ENCODE measurements at regions not wholly inside any gene's neighbourhood (a gene's known extent, or its start where the extent isn't known, plus 50 kb on each side); places are given as distances from the start of the nearest gene placed in this dataset.

GRCh38 chrX:39450234-39450977, 647.4 kb downstream of the BCOR start:
- H3K36me3 ChIP-seq (ENCODE audit: control insufficient read depth, insufficient read depth, low read length, severe bottlenecking) = no peaks in the 10 kb centered on the region
- DNase-seq (ENCODE audit: low read depth) = no peak
- peaks cover 74% of the 10 kb centered on the region for H3K27me3 ChIP-seq (replicated peaks; ENCODE audit: control insufficient read depth, insufficient read depth, low read length)
- no peak overlapping the region for H3K9ac ChIP-seq (ENCODE audit: low read length)
- peaks cover 20% of the 10 kb centered on the region for H3K9me3 ChIP-seq (ENCODE audit: control insufficient read depth, low read length)
- no peaks in the 10 kb centered on the region for H3K4me1 ChIP-seq (ENCODE audit: control insufficient read depth, insufficient read depth, low read length)
- H3K4me3 ChIP-seq (ENCODE audit: low read length) = no peak overlapping the region

GRCh38 chrX:39451046-39451445, 646.7 kb downstream of the BCOR start:
- H3K9me3 ChIP-seq (ENCODE audit: control insufficient read depth, low read length) = peaks cover 23% of the 10 kb centered on the region
- no peak overlapping the region for H3K4me3 ChIP-seq (ENCODE audit: low read length)
- no peak for DNase-seq (ENCODE audit: low read depth)
- H3K4me1 ChIP-seq (ENCODE audit: control insufficient read depth, insufficient read depth, low read length) = no peaks in the 10 kb centered on the region
- no peak overlapping the region for H3K9ac ChIP-seq (ENCODE audit: low read length)
- H3K36me3 ChIP-seq (ENCODE audit: control insufficient read depth, insufficient read depth, low read length, severe bottlenecking) = no peaks in the 10 kb centered on the region
- H3K27me3 ChIP-seq (replicated peaks; ENCODE audit: control insufficient read depth, insufficient read depth, low read length) = peaks cover 70% of the 10 kb centered on the region

- no peak overlapping the region for H3K9ac ChIP-seq (ENCODE audit: low read length)
- DNase-seq (ENCODE audit: low read depth) = no peak
- no peaks in the 10 kb centered on the region for H3K36me3 ChIP-seq (ENCODE audit: control insufficient read depth, insufficient read depth, low read length, severe bottlenecking)
- H3K4me1 ChIP-seq (ENCODE audit: control insufficient read depth, insufficient read depth, low read length) = no peaks in the 10 kb centered on the region
- H3K4me3 ChIP-seq (ENCODE audit: low read length) = no peak overlapping the region
- peaks cover 64% of the 10 kb centered on the region for H3K27me3 ChIP-seq (replicated peaks; ENCODE audit: control insufficient read depth, insufficient read depth, low read length)
- peaks cover 37% of the 10 kb centered on the region for H3K9me3 ChIP-seq (ENCODE audit: control insufficient read depth, low read length)
Observed at GRCh38 chrX:39452401-39452800, 645.4 kb downstream of the BCOR start.

- no peak for DNase-seq (ENCODE audit: low read depth)
- Histone ChIP-seq H3K4me1 (ENCODE audit: control insufficient read depth, insufficient read depth, low read length) (no peaks in the 10 kb centered on the region), H3K4me3 (ENCODE audit: low read length) (no peak overlapping the region), H3K27me3 (replicated peaks; ENCODE audit: control insufficient read depth, insufficient read depth, low read length) (peaks cover 68% of the 10 kb centered on the region), H3K9me3 (ENCODE audit: control insufficient read depth, low read length) (peaks cover 38% of the 10 kb centered on the region), H3K9ac (ENCODE audit: low read length) (no peak overlapping the region), H3K36me3 (ENCODE audit: control insufficient read depth, insufficient read depth, low read length, severe bottlenecking) (no peaks in the 10 kb centered on the region)
Observed at GRCh38 chrX:39453889-39454621, 643.7 kb downstream of the BCOR start.

GRCh38 chrX:39456894-39457604, 640.7 kb downstream of the BCOR start:
- Histone ChIP-seq H3K4me1 (ENCODE audit: control insufficient read depth, insufficient read depth, low read length) (no peaks in the 10 kb centered on the region), H3K36me3 (ENCODE audit: control insufficient read depth, insufficient read depth, low read length, severe bottlenecking) (no peaks in the 10 kb centered on the region), H3K4me3 (ENCODE audit: low read length) (no peak overlapping the region), H3K27me3 (replicated peaks; ENCODE audit: control insufficient read depth, insufficient read depth, low read length) (peaks cover 73% of the 10 kb centered on the region), H3K9me3 (ENCODE audit: control insufficient read depth, low read length) (peaks cover 42% of the 10 kb centered on the region), H3K9ac (ENCODE audit: low read length) (no peak overlapping the region)
- DNase-seq (ENCODE audit: low read depth) = peak; percentile 2

- Histone ChIP-seq H3K9me3 (ENCODE audit: control insufficient read depth, low read length) (peaks cover 41% of the 10 kb centered on the region), H3K9ac (ENCODE audit: low read length) (no peak overlapping the region), H3K36me3 (ENCODE audit: control insufficient read depth, insufficient read depth, low read length, severe bottlenecking) (no peaks in the 10 kb centered on the region), H3K4me1 (ENCODE audit: control insufficient read depth, insufficient read depth, low read length) (no peaks in the 10 kb centered on the region), H3K27me3 (replicated peaks; ENCODE audit: control insufficient read depth, insufficient read depth, low read length) (peaks cover 76% of the 10 kb centered on the region), H3K4me3 (ENCODE audit: low read length) (no peak overlapping the region)
- no peak for DNase-seq (ENCODE audit: low read depth)
Observed at GRCh38 chrX:39458779-39459178, 639.0 kb downstream of the BCOR start.

GRCh38 chrX:39459204-39459603, 638.6 kb downstream of the BCOR start:
- no peak overlapping the region for H3K4me3 ChIP-seq (ENCODE audit: low read length)
- H3K4me1 ChIP-seq (ENCODE audit: control insufficient read depth, insufficient read depth, low read length) = no peaks in the 10 kb centered on the region
- DNase-seq (ENCODE audit: low read depth) = no peak
- H3K9ac ChIP-seq (ENCODE audit: low read length) = no peak overlapping the region
- H3K27me3 ChIP-seq (replicated peaks; ENCODE audit: control insufficient read depth, insufficient read depth, low read length) = peaks cover 77% of the 10 kb centered on the region
- H3K9me3 ChIP-seq (ENCODE audit: control insufficient read depth, low read length) = peaks cover 41% of the 10 kb centered on the region
- H3K36me3 ChIP-seq (ENCODE audit: control insufficient read depth, insufficient read depth, low read length, severe bottlenecking) = no peaks in the 10 kb centered on the region

- DNase-seq (ENCODE audit: low read depth) = no peak
- Histone ChIP-seq H3K36me3 (ENCODE audit: control insufficient read depth, insufficient read depth, low read length, severe bottlenecking) (no peaks in the 10 kb centered on the region), H3K27me3 (replicated peaks; ENCODE audit: control insufficient read depth, insufficient read depth, low read length) (peaks cover 77% of the 10 kb centered on the region), H3K4me3 (ENCODE audit: low read length) (no peak overlapping the region), H3K9ac (ENCODE audit: low read length) (no peak overlapping the region), H3K9me3 (ENCODE audit: control insufficient read depth, low read length) (peaks cover 41% of the 10 kb centered on the region), H3K4me1 (ENCODE audit: control insufficient read depth, insufficient read depth, low read length) (no peaks in the 10 kb centered on the region)
Observed at GRCh38 chrX:39459952-39460351, 637.8 kb downstream of the BCOR start.

- Histone ChIP-seq H3K9ac (ENCODE audit: low read length) (no peak overlapping the region), H3K27me3 (replicated peaks; ENCODE audit: control insufficient read depth, insufficient read depth, low read length) (peaks cover 80% of the 10 kb centered on the region), H3K36me3 (ENCODE audit: control insufficient read depth, insufficient read depth, low read length, severe bottlenecking) (no peaks in the 10 kb centered on the region), H3K9me3 (ENCODE audit: control insufficient read depth, low read length) (peaks cover 39% of the 10 kb centered on the region), H3K4me1 (ENCODE audit: control insufficient read depth, insufficient read depth, low read length) (no peaks in the 10 kb centered on the region), H3K4me3 (ENCODE audit: low read length) (no peak overlapping the region)
- DNase-seq (ENCODE audit: low read depth) = no peak
Observed at GRCh38 chrX:39460499-39460898, 637.3 kb downstream of the BCOR start.

- H3K36me3 ChIP-seq (ENCODE audit: control insufficient read depth, insufficient read depth, low read length, severe bottlenecking) = no peaks in the 10 kb centered on the region
- H3K9ac ChIP-seq (ENCODE audit: low read length) = no peak overlapping the region
- H3K27me3 ChIP-seq (replicated peaks; ENCODE audit: control insufficient read depth, insufficient read depth, low read length) = peaks cover 76% of the 10 kb centered on the region
- no peak overlapping the region for H3K4me3 ChIP-seq (ENCODE audit: low read length)
- peaks cover 19% of the 10 kb centered on the region for H3K9me3 ChIP-seq (ENCODE audit: control insufficient read depth, low read length)
- no peak for DNase-seq (ENCODE audit: low read depth)
- H3K4me1 ChIP-seq (ENCODE audit: control insufficient read depth, insufficient read depth, low read length) = no peaks in the 10 kb centered on the region
Observed at GRCh38 chrX:39462835-39463234, 634.9 kb downstream of the BCOR start.

- H3K27me3 ChIP-seq (replicated peaks; ENCODE audit: control insufficient read depth, insufficient read depth, low read length) = peaks cover 69% of the 10 kb centered on the region
- no peaks in the 10 kb centered on the region for H3K36me3 ChIP-seq (ENCODE audit: control insufficient read depth, insufficient read depth, low read length, severe bottlenecking)
- DNase-seq (ENCODE audit: low read depth) = no peak
- no peaks in the 10 kb centered on the region for H3K4me1 ChIP-seq (ENCODE audit: control insufficient read depth, insufficient read depth, low read length)
- no peak overlapping the region for H3K4me3 ChIP-seq (ENCODE audit: low read length)
- H3K9me3 ChIP-seq (ENCODE audit: control insufficient read depth, low read length) = peaks cover 16% of the 10 kb centered on the region
- H3K9ac ChIP-seq (ENCODE audit: low read length) = no peak overlapping the region
Observed at GRCh38 chrX:39464253-39464652, 633.5 kb downstream of the BCOR start.
